ENCODE measurements at regions not wholly inside any gene's neighbourhood (a gene's known extent, or its start where the extent isn't known, plus 50 kb on each side); places are given as distances from the start of the nearest gene placed in this dataset.

DNA sequence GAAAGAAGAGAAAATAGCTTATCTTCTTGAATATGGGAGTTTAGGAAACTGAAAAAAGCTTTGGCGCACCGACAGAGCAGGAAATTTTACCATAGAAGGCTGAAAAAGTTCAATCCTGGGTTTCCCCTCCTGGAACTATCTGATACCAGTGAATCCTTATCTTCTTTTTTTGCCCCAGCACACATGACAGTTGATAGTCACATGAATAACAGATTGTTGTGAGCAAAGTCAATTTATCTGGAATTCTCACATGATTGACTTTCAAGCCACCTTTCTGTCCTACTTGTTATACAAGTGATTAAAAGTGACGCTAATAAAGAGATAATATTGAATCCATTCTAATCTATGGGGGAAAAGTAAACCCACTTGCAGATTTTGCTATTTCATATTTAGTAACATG is 365.8 kb upstream of the NPVF start:
- H3K27ac ChIP-seq (replicated peaks), result no peak overlapping the region
- no peak overlapping the region for H3K4me3 ChIP-seq (replicated peaks; ENCODE audit: insufficient read depth, low read length)
- TF ChIP-seq, protein P1, sequence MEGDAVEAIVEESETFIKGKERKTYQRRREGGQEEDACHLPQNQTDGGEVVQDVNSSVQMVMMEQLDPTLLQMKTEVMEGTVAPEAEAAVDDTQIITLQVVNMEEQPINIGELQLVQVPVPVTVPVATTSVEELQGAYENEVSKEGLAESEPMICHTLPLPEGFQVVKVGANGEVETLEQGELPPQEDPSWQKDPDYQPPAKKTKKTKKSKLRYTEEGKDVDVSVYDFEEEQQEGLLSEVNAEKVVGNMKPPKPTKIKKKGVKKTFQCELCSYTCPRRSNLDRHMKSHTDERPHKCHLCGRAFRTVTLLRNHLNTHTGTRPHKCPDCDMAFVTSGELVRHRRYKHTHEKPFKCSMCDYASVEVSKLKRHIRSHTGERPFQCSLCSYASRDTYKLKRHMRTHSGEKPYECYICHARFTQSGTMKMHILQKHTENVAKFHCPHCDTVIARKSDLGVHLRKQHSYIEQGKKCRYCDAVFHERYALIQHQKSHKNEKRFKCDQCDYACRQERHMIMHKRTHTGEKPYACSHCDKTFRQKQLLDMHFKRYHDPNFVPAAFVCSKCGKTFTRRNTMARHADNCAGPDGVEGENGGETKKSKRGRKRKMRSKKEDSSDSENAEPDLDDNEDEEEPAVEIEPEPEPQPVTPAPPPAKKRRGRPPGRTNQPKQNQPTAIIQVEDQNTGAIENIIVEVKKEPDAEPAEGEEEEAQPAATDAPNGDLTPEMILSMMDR (IDR thresholded peaks at IDR 0.05; ENCODE audit: insufficient read depth, low read length), result no peak
- TF ChIP-seq SPI1 (IDR thresholded peaks at IDR 0.05; ENCODE audit: borderline replicate concordance, low read depth) (no peak), GABPA (IDR thresholded peaks at IDR 0.05; ENCODE audit: low read depth) (no peak), POLR2AphosphoS5 (IDR thresholded peaks at IDR 0.05; ENCODE audit: low read depth) (no peak)
- TF ChIP-seq, protein P2, sequence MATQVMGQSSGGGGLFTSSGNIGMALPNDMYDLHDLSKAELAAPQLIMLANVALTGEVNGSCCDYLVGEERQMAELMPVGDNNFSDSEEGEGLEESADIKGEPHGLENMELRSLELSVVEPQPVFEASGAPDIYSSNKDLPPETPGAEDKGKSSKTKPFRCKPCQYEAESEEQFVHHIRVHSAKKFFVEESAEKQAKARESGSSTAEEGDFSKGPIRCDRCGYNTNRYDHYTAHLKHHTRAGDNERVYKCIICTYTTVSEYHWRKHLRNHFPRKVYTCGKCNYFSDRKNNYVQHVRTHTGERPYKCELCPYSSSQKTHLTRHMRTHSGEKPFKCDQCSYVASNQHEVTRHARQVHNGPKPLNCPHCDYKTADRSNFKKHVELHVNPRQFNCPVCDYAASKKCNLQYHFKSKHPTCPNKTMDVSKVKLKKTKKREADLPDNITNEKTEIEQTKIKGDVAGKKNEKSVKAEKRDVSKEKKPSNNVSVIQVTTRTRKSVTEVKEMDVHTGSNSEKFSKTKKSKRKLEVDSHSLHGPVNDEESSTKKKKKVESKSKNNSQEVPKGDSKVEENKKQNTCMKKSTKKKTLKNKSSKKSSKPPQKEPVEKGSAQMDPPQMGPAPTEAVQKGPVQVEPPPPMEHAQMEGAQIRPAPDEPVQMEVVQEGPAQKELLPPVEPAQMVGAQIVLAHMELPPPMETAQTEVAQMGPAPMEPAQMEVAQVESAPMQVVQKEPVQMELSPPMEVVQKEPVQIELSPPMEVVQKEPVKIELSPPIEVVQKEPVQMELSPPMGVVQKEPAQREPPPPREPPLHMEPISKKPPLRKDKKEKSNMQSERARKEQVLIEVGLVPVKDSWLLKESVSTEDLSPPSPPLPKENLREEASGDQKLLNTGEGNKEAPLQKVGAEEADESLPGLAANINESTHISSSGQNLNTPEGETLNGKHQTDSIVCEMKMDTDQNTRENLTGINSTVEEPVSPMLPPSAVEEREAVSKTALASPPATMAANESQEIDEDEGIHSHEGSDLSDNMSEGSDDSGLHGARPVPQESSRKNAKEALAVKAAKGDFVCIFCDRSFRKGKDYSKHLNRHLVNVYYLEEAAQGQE (IDR thresholded peaks at IDR 0.05; ENCODE audit: insufficient replicate concordance, low read depth), result no peak
- DNase-seq (ENCODE audit: low read depth in 1 of 2, low spot score in 1 of 2), result no peak
- H3K27me3 ChIP-seq (ENCODE audit: insufficient read depth, poor library complexity, severe bottlenecking), result no peaks in the 10 kb centered on the region

DNA sequence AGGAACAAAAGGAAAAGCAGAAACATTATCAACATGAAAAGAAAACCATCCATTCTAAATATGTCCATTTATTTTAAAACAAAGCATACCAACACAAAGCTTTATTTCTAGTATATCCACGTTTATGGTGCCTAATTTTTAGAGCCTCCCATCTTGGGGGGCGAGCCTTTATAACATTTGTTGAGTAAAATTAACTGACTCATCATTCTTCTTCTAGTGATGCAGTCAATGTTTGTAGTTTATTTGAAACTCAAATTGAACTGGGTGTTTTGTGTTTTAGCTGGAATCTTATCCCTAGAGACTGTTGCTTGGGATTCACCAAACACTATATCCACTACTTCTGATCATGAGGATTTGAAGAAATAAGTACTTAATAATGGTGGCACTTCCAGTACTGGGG is 366.4 kb upstream of the NPVF start:
- DNase-seq (ENCODE audit: low read depth in 1 of 2, low spot score in 1 of 2), result no peak
- TF ChIP-seq, protein P1 (IDR thresholded peaks at IDR 0.05; ENCODE audit: insufficient read depth, low read length), result no peak
- no peak for TF ChIP-seq POLR2AphosphoS5 (IDR thresholded peaks at IDR 0.05; ENCODE audit: low read depth)
- no peak for TF ChIP-seq GABPA (IDR thresholded peaks at IDR 0.05; ENCODE audit: low read depth)
- TF ChIP-seq, protein P2 (IDR thresholded peaks at IDR 0.05; ENCODE audit: insufficient replicate concordance, low read depth), result no peak
- TF ChIP-seq SPI1 (IDR thresholded peaks at IDR 0.05; ENCODE audit: borderline replicate concordance, low read depth), result no peak
- H3K27me3 ChIP-seq (ENCODE audit: insufficient read depth, poor library complexity, severe bottlenecking), result no peaks in the 10 kb centered on the region
- no peak overlapping the region for H3K4me3 ChIP-seq (replicated peaks; ENCODE audit: insufficient read depth, low read length)
- no peak overlapping the region for H3K27ac ChIP-seq (replicated peaks)

DNA sequence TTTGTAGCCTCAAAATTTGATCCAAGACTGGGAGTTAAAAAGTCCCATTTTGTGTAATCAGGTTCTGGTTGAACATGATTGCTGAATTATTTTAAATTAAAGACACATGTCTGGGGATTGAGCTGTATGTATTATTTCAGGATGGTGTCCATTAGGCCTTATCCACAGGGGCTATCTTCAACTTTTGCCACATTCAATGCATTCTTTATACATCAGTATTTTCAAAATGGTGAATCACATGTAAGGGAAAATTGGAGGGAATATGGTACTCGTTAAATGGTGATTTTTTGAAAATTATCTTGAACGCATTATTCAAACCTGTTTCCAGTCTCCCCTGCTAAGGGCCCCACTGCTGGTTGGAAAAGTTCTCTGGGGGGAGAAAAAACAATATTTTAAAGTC is 367.7 kb upstream of the NPVF start:
- H3K27ac ChIP-seq (replicated peaks), result no peak overlapping the region
- DNase-seq (ENCODE audit: low read depth in 1 of 2, low spot score in 1 of 2), result no peak

More for the DNA sequence above, 367.7 kb upstream of the NPVF start:
- TF ChIP-seq, protein P1 (IDR thresholded peaks at IDR 0.05; ENCODE audit: insufficient read depth, low read length), result no peak
- no peak for TF ChIP-seq POLR2AphosphoS5 (IDR thresholded peaks at IDR 0.05; ENCODE audit: low read depth)
- no peak for TF ChIP-seq GABPA (IDR thresholded peaks at IDR 0.05; ENCODE audit: low read depth)
- TF ChIP-seq SPI1 (IDR thresholded peaks at IDR 0.05; ENCODE audit: borderline replicate concordance, low read depth), result no peak
- TF ChIP-seq, protein P2 (IDR thresholded peaks at IDR 0.05; ENCODE audit: insufficient replicate concordance, low read depth), result no peak
- Histone ChIP-seq H3K4me3 (replicated peaks; ENCODE audit: insufficient read depth, low read length) (no peak overlapping the region), H3K27me3 (ENCODE audit: insufficient read depth, poor library complexity, severe bottlenecking) (no peaks in the 10 kb centered on the region)

Measured in HL-60 (cell line).